ENCODE measurements at regions not wholly inside any gene's neighbourhood (a gene's known extent, or its start where the extent isn't known, plus 50 kb on each side); places are given as distances from the start of the nearest gene placed in this dataset.
A peak's percentile ranks its signal among the peaks of the same experiment; 100 is the strongest.

GRCh38 chr11:37512156-37512780 lies 914.2 kb upstream of the RAG2 start:
- no peak for TF ChIP-seq CTCF (IDR thresholded peaks at IDR 0.05; ENCODE audit: insufficient read depth, low read length, severe bottlenecking)
- Histone ChIP-seq H3K36me3 (ENCODE audit: control insufficient read depth, insufficient read depth, low read length) (no peaks in the 10 kb centered on the region), H3K4me3 (ENCODE audit: low read depth, low read length) (no peak overlapping the region), H3K27me3 (ENCODE audit: control insufficient read depth, insufficient read depth, low read length) (no peaks in the 10 kb centered on the region)
- no peak for FAIRE-seq
- peak; percentile 38 for DNase-seq (ENCODE audit: low read depth)

- Histone ChIP-seq H3K27me3 (ENCODE audit: control insufficient read depth, insufficient read depth, low read length) (no peaks in the 10 kb centered on the region), H3K4me3 (ENCODE audit: low read depth, low read length) (no peak overlapping the region), H3K36me3 (ENCODE audit: control insufficient read depth, insufficient read depth, low read length) (no peaks in the 10 kb centered on the region)
- DNase-seq (ENCODE audit: low read depth) (peak; percentile 90), FAIRE-seq (no peak)
- no peak for TF ChIP-seq CTCF (IDR thresholded peaks at IDR 0.05; ENCODE audit: insufficient read depth, low read length, severe bottlenecking)
These were observed 913.4 kb upstream of the RAG2 start for GRCh38 chr11:37511425-37511933.

- FAIRE-seq (no peak), DNase-seq (ENCODE audit: low read depth) (peak; percentile 55)
- Histone ChIP-seq H3K4me3 (ENCODE audit: low read depth, low read length) (no peak overlapping the region), H3K27me3 (ENCODE audit: control insufficient read depth, insufficient read depth, low read length) (no peaks in the 10 kb centered on the region), H3K36me3 (ENCODE audit: control insufficient read depth, insufficient read depth, low read length) (no peaks in the 10 kb centered on the region)
- no peak for TF ChIP-seq CTCF (IDR thresholded peaks at IDR 0.05; ENCODE audit: insufficient read depth, low read length, severe bottlenecking)
These were observed 911.5 kb upstream of the RAG2 start for GRCh38 chr11:37509506-37509905.

DNA sequence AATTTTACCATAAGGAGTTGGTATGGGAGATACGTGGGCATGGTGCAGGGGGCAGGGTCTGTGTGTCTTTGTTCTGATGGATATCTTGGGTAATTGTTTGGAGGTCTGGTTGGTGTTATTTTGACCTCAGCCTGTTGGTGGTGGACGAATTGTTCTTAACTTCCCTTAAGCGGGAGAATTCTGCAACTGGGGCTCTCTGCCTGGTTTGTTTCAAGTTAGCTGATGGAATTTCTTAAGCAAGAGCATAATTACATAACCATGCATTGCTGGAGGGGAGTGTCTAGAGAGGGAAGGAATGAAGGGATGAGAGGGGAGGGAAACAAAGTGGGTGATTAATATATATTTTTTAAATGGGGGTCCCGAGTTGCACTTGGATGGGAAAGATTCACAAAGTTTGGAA lies 908.5 kb upstream of the RAG2 start:
- TF ChIP-seq CTCF (IDR thresholded peaks at IDR 0.05; ENCODE audit: insufficient read depth, low read length, severe bottlenecking), result no peak
- H3K27me3 ChIP-seq (ENCODE audit: control insufficient read depth, insufficient read depth, low read length), result no peaks in the 10 kb centered on the region
- H3K4me3 ChIP-seq (ENCODE audit: low read depth, low read length), result no peak overlapping the region
- DNase-seq (ENCODE audit: low read depth) (no peak), FAIRE-seq (no peak)
- H3K36me3 ChIP-seq (ENCODE audit: control insufficient read depth, insufficient read depth, low read length), result no peaks in the 10 kb centered on the region

DNA sequence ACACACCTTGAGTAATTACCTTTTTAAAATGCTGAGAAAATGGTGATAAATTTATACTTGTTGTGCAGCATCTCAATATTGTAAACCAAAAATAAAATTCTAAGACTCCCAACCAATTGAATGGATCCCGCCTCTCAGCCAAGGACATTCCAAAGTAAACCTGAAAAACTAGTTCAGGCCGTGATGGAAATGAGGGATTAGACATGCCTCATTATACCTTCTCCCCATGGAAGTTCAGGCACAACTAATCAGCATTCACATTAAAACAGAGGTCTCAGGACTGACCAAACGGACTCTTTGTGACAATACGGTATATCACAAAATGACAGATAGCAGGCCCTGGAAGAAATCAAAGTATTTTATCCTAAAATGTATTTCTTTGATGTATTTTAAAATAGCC lies 907.4 kb upstream of the RAG2 start:
- no peak overlapping the region for H3K4me3 ChIP-seq (ENCODE audit: low read depth, low read length)
- H3K36me3 ChIP-seq (ENCODE audit: control insufficient read depth, insufficient read depth, low read length), result no peaks in the 10 kb centered on the region
- no peak for TF ChIP-seq CTCF (IDR thresholded peaks at IDR 0.05; ENCODE audit: insufficient read depth, low read length, severe bottlenecking)
- H3K27me3 ChIP-seq (ENCODE audit: control insufficient read depth, insufficient read depth, low read length), result no peaks in the 10 kb centered on the region
- DNase-seq (ENCODE audit: low read depth), result peak; percentile 60
- FAIRE-seq, result no peak

- FAIRE-seq, result no peak
These were observed 906.9 kb upstream of the RAG2 start for GRCh38 chr11:37504921-37505320.

More at GRCh38 chr11:37504921-37505320, 906.9 kb upstream of the RAG2 start:
- H3K27me3 ChIP-seq (ENCODE audit: control insufficient read depth, insufficient read depth, low read length), result no peaks in the 10 kb centered on the region
- no peak for TF ChIP-seq CTCF (IDR thresholded peaks at IDR 0.05; ENCODE audit: insufficient read depth, low read length, severe bottlenecking)
- peak; percentile 97 for DNase-seq (ENCODE audit: low read depth)
- no peak overlapping the region for H3K4me3 ChIP-seq (ENCODE audit: low read depth, low read length)
- H3K36me3 ChIP-seq (ENCODE audit: control insufficient read depth, insufficient read depth, low read length), result no peaks in the 10 kb centered on the region

All from bronchial epithelial cell (primary cell).